ENCODE measurements at regions not wholly inside any gene's neighbourhood (a gene's known extent, or its start where the extent isn't known, plus 50 kb on each side); places are given as distances from the start of the nearest gene placed in this dataset.

DNA sequence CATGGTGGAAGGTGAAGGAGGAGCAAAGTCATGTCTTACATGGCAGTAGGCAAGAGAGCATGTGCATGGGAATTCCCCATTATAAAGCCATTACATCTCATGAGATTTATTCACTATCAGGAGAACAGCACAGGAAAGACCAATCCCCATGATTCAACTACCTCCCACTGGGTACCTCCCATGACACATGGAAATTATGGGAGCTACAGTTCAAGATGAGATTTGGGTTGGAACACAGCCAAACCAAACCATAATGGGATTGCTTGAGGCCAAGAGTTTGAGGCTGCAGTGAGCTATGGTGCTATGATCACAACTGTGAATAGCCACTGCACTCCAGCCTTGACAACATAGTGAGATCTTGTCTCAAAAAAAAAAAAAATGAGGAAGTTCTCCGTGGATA, 581.8 kb downstream of the TAF11L14 start:
- Histone ChIP-seq H3K27me3 (ENCODE audit: insufficient read depth, low read length) (no peaks in the 10 kb centered on the region), H3K4me3 (ENCODE audit: low read length) (no peak overlapping the region), H3K9me3 (ENCODE audit: low read depth, low read length) (peaks cover 12% of the 10 kb centered on the region), H3K4me1 (ENCODE audit: insufficient read depth, low read length) (no peaks in the 10 kb centered on the region)

DNA sequence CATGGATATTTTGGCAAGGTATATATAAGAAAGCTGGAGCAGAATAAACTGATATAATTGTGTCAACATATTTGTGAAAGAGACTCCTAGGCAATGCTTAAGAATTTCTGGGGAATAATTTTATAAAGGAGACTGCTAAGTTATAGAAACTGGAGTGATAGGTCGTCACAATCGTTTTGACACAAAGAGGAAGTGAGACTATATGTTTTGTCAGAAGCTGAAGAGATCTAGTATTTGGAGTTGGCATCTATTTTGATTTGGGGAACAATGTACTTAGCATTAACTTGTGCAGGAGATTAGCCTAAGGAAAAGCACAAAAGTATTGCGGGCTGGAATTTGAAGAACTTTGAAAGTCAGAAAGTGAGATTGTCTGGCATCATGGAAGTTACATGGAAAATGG, 582.5 kb downstream of the TAF11L14 start:
- H3K27me3 ChIP-seq (ENCODE audit: insufficient read depth, low read length), result no peaks in the 10 kb centered on the region
- no peak overlapping the region for H3K4me3 ChIP-seq (ENCODE audit: low read length)
- no peaks in the 10 kb centered on the region for H3K4me1 ChIP-seq (ENCODE audit: insufficient read depth, low read length)
- H3K9me3 ChIP-seq (ENCODE audit: low read depth, low read length), result peaks cover 12% of the 10 kb centered on the region

DNA sequence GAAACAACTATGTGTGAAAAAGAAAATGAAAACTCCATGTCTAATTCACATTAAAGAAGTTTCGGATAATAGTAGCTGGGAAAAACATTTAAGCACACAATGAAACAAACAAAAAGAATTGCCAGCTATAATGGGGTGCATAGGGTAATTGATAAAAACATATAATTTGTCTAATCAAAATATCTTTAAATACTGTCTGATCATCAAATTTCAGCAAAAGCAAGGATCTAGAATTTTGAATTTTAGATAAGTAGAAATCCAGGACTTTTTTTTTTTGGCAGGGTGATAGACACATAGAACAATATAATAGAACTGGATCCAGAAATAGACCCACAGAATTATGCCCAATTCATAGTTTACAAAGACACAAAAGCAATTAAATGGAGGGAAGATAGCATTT, 585.0 kb downstream of the TAF11L14 start:
- Histone ChIP-seq H3K9me3 (ENCODE audit: low read depth, low read length) (peaks cover 6% of the 10 kb centered on the region), H3K27me3 (ENCODE audit: insufficient read depth, low read length) (no peaks in the 10 kb centered on the region), H3K4me3 (ENCODE audit: low read length) (no peak overlapping the region), H3K4me1 (ENCODE audit: insufficient read depth, low read length) (no peaks in the 10 kb centered on the region)

DNA sequence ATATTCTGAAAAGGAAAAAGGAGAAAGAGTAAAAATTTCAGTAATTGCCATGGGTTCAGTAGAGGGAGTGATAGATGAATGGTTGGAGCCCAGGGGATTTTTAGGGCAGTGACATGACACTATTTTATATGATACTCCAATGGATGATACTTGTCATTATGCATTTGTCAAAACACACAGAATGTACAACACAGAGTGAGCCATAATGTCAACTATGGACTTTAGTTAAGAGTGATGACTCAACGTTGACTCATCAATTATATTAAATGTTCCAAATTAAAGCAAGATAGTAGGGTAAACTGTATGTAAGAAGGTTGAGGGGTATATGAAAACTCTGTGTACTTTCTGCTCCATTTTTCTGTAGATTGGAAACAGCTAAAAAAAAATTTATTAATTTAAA, 586.4 kb downstream of the TAF11L14 start:
- Histone ChIP-seq H3K4me1 (ENCODE audit: insufficient read depth, low read length) (no peaks in the 10 kb centered on the region), H3K27me3 (ENCODE audit: insufficient read depth, low read length) (no peaks in the 10 kb centered on the region), H3K4me3 (ENCODE audit: low read length) (no peak overlapping the region), H3K9me3 (ENCODE audit: low read depth, low read length) (no peaks in the 10 kb centered on the region)

DNA sequence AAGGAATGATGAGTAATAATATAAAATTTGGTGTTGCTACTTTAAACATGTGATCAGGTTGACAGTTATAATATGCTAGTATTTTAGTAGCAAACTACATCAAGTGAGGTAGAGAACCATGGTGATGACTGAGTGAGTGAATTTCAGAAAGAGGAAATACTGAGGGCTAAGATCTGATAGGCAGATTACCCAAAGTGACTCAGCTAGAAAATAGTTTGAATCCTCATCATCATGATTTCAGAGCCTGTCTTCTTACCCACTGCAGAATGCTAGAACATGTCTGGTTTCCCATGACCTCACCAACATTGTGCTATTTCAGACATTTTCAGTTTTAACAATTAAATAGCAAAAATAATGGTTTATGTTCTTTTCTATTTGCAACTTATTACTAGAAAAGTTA, 602.1 kb downstream of the TAF11L14 start:
- Histone ChIP-seq H3K27me3 (ENCODE audit: insufficient read depth, low read length) (no peaks in the 10 kb centered on the region), H3K4me1 (ENCODE audit: insufficient read depth, low read length) (no peaks in the 10 kb centered on the region), H3K4me3 (ENCODE audit: low read length) (no peak overlapping the region), H3K9me3 (ENCODE audit: low read depth, low read length) (no peaks in the 10 kb centered on the region)

DNA sequence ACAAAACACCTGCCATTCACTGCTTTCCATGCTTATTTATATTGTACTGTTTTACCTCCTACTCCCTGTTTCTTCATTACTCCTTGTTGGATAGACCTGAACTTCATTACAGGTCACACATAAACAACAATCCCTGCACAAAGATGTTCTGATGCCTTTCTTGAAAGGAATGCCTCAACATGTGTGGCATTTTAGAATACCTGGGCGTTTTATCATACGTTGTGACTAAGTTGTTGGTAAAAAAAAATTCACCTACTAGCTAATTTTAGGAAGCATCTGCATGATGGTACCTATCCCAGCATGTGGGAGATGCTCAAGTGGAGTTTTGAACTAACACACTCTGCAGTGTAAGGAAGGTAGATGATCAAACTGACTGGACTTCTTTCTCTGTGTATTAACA, 604.1 kb downstream of the TAF11L14 start:
- H3K4me1 ChIP-seq (ENCODE audit: insufficient read depth, low read length), result no peaks in the 10 kb centered on the region
- H3K4me3 ChIP-seq (ENCODE audit: low read length), result no peak overlapping the region
- no peaks in the 10 kb centered on the region for H3K9me3 ChIP-seq (ENCODE audit: low read depth, low read length)
- no peaks in the 10 kb centered on the region for H3K27me3 ChIP-seq (ENCODE audit: insufficient read depth, low read length)

DNA sequence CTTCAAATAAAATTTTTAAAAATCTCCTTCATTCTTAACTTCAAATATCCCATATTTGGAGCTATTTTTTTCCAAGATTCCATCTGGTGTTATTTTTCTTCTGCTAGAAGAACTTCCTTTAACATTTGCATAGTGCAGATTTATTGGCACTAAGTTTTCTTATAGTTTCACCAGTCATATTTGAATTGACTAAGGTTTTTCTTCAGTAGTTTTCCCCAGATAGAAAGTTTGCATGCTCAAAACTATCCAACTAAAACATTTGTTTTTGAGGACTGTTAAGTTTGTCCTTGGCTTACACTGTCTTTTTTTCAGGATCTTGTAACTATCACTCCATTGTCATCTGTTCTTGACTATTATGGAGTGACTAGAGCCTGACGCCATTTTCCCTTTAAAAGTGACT, 606.7 kb downstream of the TAF11L14 start:
- no peaks in the 10 kb centered on the region for H3K9me3 ChIP-seq (ENCODE audit: low read depth, low read length)
- H3K27me3 ChIP-seq (ENCODE audit: insufficient read depth, low read length), result no peaks in the 10 kb centered on the region
- no peak overlapping the region for H3K4me3 ChIP-seq (ENCODE audit: low read length)
- H3K4me1 ChIP-seq (ENCODE audit: insufficient read depth, low read length), result no peaks in the 10 kb centered on the region

DNA sequence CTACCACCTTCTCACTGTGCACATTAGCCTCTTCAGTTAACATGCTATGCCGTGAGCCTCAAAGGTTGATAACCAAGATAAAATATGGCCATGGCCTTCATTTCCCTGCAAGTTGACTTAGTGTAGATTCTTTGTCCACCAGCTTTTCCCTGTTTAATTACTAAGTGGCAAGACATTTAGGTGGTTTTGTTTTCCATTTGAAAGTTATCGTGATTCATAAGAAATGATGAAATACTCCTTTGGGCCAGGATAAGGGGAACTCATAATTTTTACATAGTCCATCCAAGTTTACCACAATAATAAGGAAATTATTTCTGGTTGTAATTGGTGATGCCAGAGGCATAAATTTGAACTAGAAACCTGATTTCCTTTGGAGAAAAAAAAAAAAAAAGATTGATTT, 609.6 kb downstream of the TAF11L14 start:
- Histone ChIP-seq H3K4me1 (ENCODE audit: insufficient read depth, low read length) (no peaks in the 10 kb centered on the region), H3K9me3 (ENCODE audit: low read depth, low read length) (no peaks in the 10 kb centered on the region), H3K4me3 (ENCODE audit: low read length) (no peak overlapping the region)

DNA sequence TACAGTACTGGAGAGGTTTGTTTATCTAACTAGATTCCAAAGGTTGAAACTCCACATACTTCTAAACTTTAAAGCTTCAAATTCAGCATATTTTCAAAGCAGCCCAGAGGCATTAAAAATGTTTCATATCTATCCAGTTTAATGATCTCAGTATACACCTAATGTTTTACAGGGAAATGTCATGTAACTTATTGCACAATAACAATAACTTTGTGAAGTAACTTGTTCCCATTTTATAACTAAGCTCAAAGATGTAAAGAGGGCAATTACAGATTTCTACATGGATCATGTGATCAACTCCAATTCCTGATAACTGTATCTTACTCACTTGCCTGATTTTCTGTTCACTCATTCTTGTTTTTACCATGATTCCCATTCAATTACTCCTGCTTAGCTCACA, 610.0 kb downstream of the TAF11L14 start:
- H3K4me3 ChIP-seq (ENCODE audit: low read length), result no peak overlapping the region
- H3K4me1 ChIP-seq (ENCODE audit: insufficient read depth, low read length), result no peaks in the 10 kb centered on the region
- H3K27me3 ChIP-seq (ENCODE audit: insufficient read depth, low read length), result no peaks in the 10 kb centered on the region
- no peaks in the 10 kb centered on the region for H3K9me3 ChIP-seq (ENCODE audit: low read depth, low read length)

More for the DNA sequence above, 609.6 kb downstream of the TAF11L14 start:
- H3K27me3 ChIP-seq (ENCODE audit: insufficient read depth, low read length), result no peaks in the 10 kb centered on the region

DNA sequence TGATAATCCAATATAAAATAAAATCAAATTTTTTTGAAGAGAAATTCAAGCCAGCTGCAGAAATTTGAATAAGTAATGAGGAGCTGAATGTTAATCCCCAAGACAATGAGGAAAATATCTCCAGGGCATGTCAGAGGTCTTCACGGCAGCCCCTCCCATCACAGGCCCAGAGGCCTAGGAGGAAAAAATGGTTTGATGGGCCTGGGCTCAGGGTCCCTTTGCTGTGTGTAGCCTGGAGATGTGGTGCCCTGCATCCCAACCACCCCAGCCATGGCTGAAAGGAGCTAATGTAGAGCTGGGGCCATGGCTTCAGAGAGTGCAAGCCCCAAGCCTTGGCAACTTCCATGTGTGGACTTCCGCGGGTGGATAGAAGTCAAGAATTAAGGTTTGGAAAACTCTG, 618.3 kb downstream of the TAF11L14 start:
- no peaks in the 10 kb centered on the region for H3K27me3 ChIP-seq (ENCODE audit: insufficient read depth, low read length)
- no peaks in the 10 kb centered on the region for H3K9me3 ChIP-seq (ENCODE audit: low read depth, low read length)
- H3K4me1 ChIP-seq (ENCODE audit: insufficient read depth, low read length), result no peaks in the 10 kb centered on the region
- H3K4me3 ChIP-seq (ENCODE audit: low read length), result no peak overlapping the region

DNA sequence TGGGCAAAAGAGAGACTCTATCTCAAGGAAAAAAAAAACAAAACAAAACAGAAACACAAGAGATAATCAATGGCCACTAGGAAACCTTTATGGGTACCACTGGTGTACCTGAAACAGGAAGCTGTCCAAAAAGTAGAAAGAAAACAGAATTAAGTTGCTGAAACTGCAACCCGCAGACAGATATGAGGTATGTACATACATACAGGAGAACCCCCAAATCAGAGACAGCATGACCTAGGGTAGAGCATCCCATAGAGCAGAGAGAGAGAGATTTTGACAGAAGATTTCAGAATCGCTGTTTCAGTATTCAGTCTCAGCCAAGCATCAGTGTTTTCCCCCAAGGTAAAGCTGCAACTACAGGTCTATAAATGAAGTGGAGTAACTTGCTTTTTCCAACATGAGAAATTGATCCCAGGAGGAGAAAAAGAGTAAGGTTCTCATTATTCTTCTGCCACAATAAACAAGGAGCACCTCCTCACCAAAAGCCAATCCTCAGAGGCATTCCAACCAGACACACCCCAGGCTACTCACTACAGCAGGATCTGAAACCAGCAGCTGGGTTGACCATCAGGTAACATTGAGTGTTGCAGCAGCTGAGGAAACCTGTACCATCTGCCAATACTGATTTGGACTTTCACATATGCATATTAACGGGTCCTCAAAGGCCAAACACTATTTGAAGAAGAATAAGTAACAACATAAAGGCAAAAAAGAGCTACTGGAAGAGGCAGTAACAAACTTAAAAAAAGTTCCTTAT, 630.0 kb downstream of the TAF11L14 start:
- Histone ChIP-seq H3K4me1 (ENCODE audit: insufficient read depth, low read length) (no peaks in the 10 kb centered on the region), H3K27me3 (ENCODE audit: insufficient read depth, low read length) (no peaks in the 10 kb centered on the region), H3K4me3 (ENCODE audit: low read length) (no peak overlapping the region), H3K9me3 (ENCODE audit: low read depth, low read length) (no peaks in the 10 kb centered on the region)

DNA sequence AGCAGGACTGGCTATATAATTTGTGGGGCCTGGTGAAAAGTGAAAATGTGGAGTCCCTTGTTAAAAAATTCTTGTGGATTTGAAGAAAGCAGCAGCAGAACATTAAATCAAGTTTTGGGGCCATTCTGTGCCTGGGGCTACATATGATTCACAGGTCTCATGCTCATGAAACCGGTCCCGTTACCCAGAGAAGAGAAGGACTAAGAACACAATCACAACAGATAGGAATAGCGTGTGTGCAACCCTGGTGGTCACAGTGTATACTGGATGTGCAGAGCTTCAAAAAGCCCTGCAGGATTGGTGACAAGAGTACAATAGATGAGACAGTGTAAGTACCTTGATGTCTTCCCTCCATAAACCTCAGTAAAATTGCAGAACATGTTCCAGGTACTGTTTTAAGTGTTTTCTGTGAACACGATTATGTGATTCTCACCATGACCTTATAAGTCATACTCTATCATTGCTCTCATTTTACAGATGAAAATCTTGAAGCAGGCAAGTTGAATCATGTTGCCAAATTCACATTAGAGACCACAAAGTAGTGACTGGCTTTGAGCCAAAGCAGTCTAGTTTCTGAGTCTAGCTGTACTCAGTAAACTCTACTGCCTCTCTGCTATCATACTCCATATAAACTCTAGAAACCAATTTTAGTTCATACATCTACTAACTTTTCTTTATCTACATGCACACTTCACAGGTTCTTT, 636.5 kb downstream of the TAF11L14 start:
- no peaks in the 10 kb centered on the region for H3K9me3 ChIP-seq (ENCODE audit: low read depth, low read length)
- no peaks in the 10 kb centered on the region for H3K4me1 ChIP-seq (ENCODE audit: insufficient read depth, low read length)
- no peak overlapping the region for H3K4me3 ChIP-seq (ENCODE audit: low read length)
- no peaks in the 10 kb centered on the region for H3K27me3 ChIP-seq (ENCODE audit: insufficient read depth, low read length)

DNA sequence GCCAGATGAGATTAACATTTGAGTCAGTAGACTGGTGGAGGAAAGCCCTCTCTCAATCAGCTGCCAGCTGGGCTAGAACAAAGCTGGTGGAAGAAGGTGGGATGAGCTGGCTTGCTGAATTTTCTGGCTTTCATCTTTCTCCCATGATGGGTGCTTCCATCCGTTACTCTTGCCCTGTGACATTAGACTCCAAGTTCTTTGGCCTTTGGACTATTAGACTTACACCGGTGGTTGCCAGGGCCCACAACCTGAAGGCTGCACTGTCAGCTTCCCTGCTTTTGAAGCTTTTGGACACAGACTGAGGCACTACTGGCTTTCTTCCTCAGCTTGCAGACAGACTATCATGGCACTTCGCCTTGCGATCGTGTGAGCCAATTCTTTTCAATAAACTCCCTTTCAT, 642.7 kb downstream of the TAF11L14 start:
- H3K4me1 ChIP-seq (ENCODE audit: insufficient read depth, low read length), result no peaks in the 10 kb centered on the region
- H3K4me3 ChIP-seq (ENCODE audit: low read length), result no peak overlapping the region
- no peaks in the 10 kb centered on the region for H3K27me3 ChIP-seq (ENCODE audit: insufficient read depth, low read length)
- H3K9me3 ChIP-seq (ENCODE audit: low read depth, low read length), result no peaks in the 10 kb centered on the region

DNA sequence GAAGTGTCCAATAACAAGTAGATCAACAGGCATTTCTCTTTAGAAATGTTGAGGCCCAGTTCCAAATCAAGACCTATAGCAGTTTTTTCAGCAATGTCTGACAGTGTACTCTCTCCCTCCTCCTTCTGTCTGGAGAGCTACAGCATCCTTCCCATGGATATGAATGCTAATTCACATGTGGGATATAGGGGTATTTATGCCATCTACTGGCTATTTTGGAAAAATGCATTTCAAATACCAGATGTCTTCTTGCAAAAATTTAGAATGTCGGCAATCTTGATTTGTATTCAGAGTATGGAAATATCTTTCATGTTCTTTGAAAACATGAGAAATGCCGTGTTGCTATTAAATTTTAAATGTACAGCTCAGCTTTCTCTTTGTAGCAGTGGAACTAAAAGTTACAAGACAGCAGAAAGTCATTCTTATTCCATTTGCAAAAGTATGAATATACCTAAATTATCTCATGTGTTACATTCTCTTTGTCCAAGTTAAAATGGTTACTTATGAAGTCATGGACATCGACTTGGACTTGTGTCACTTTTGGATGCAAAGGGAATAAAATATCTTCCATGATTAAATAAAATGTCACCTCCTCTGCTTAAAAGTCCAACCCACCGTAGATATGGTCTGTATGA, 647.8 kb downstream of the TAF11L14 start:
- Histone ChIP-seq H3K27me3 (ENCODE audit: insufficient read depth, low read length) (no peaks in the 10 kb centered on the region), H3K4me1 (ENCODE audit: insufficient read depth, low read length) (no peaks in the 10 kb centered on the region), H3K4me3 (ENCODE audit: low read length) (no peak overlapping the region), H3K9me3 (ENCODE audit: low read depth, low read length) (no peaks in the 10 kb centered on the region)

DNA sequence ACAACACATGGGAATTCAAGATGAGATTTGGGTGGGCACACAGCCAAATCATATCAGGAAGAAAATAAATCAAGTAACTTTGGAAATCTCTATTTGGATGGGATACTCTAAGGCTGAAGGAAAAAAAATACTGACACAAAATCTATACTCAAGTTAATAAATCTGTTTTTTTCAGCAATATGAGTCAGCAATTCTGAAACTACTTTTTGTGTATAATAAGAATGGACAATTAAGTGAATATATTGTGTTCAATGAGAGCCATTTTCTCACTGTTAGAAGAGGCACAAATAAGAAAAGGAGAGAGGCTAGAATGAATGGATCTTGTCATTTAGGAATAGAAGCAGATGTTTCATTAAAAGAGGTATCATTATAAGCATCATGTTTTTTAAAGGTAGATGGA, 651.0 kb downstream of the TAF11L14 start:
- H3K4me3 ChIP-seq (ENCODE audit: low read length), result no peak overlapping the region
- no peaks in the 10 kb centered on the region for H3K9me3 ChIP-seq (ENCODE audit: low read depth, low read length)
- H3K27me3 ChIP-seq (ENCODE audit: insufficient read depth, low read length), result no peaks in the 10 kb centered on the region
- no peaks in the 10 kb centered on the region for H3K4me1 ChIP-seq (ENCODE audit: insufficient read depth, low read length)
